GM12864 (cell line): ENCODE measurements at regions not wholly inside any gene's neighbourhood (a gene's known extent, or its start where the extent isn't known, plus 50 kb on each side); places are given as distances from the start of the nearest gene placed in this dataset.

ENCODE experiments used
- DNase-seq: peaks from one replicate; pipeline ENCODE4 v3.0.0-alpha.2; 2011; ENCODE audit warnings: low read depth
- H3K4me3 ChIP-seq: 2 replicates; pipeline ENCODE4 v1.5.1; 2011; ENCODE audit warnings: mild to moderate bottlenecking, low read depth, low read length, control low read depth
- CTCF ChIP-seq: IDR thresholded peaks from 2 replicates; pipeline ENCODE4 v1.5.1; 2011; ENCODE audit warnings: low read depth, mild to moderate bottlenecking, moderate library complexity, low read length, control low read depth, inconsistent platforms; ENCODE audit errors: missing control alignments

- no peak for DNase-seq
- H3K4me3 ChIP-seq, result no peak overlapping the region
- TF ChIP-seq CTCF, result no peak
Measured at GRCh38 chr11:105443623-105444022, 166.2 kb upstream of the GRIA4 start.

GRCh38 chr11:105432241-105432995 lies 177.5 kb upstream of the GRIA4 start:
- TF ChIP-seq CTCF, result no peak
- no peak for DNase-seq
- no peak overlapping the region for H3K4me3 ChIP-seq

- DNase-seq, result no peak
- H3K4me3 ChIP-seq, result no peak overlapping the region
- TF ChIP-seq CTCF, result no peak
Measured at GRCh38 chr11:105429096-105429910, 180.6 kb upstream of the GRIA4 start.

GRCh38 chr11:105407101-105407500 lies 202.8 kb upstream of the GRIA4 start:
- no peak for TF ChIP-seq CTCF
- no peak for DNase-seq
- H3K4me3 ChIP-seq, result no peak overlapping the region

- no peak for TF ChIP-seq CTCF
- H3K4me3 ChIP-seq, result no peak overlapping the region
- DNase-seq, result no peak
Measured at GRCh38 chr11:105401269-105401809, 208.5 kb upstream of the GRIA4 start.

GRCh38 chr11:105399511-105399910 lies 210.4 kb upstream of the GRIA4 start:
- no peak for DNase-seq
- no peak for TF ChIP-seq CTCF
- H3K4me3 ChIP-seq, result no peak overlapping the region
